Stimulated activated CD4-positive, alpha-beta T cell treated with anti-CD3 and anti-CD28 coated beads, Interleukin-4, amount 100 ng/mL, for 24 hours (primary cell): ENCODE measurements at regions not wholly inside any gene's neighbourhood (a gene's known extent, or its start where the extent isn't known, plus 50 kb on each side); places are given as distances from the start of the nearest gene placed in this dataset.
"Not testable (repeated sequence)": the region's sequence is repeated elsewhere in the genome, so short reads cannot be mapped to it uniquely, and the experiment has no call there.

ENCODE experiments used
- DNase-seq: peaks from one replicate; pipeline ENCODE4 v3.0.0-alpha.2; 2020

GRCh38 chr6:144397141-144397540, 112.0 kb downstream of the UTRN start:
- no peak for DNase-seq

GRCh38 chr6:144400321-144400720, 115.2 kb downstream of the UTRN start:
- no peak for DNase-seq

GRCh38 chr6:144401736-144402733, 116.9 kb downstream of the UTRN start:
- no peak for DNase-seq

- no peak for DNase-seq
Observed at GRCh38 chr6:144402750-144403149, 117.6 kb downstream of the UTRN start.

GRCh38 chr6:144405163-144405562, 120.0 kb downstream of the UTRN start:
- no peak for DNase-seq

- no peak for DNase-seq
Observed at GRCh38 chr6:144406796-144407195, 121.7 kb downstream of the UTRN start.

- no peak for DNase-seq
Observed at GRCh38 chr6:144408161-144408560, 123.0 kb downstream of the UTRN start.

- no peak for DNase-seq
Observed at GRCh38 chr6:144410059-144410458, 124.9 kb downstream of the UTRN start.

GRCh38 chr6:144410574-144410973, 125.4 kb downstream of the UTRN start:
- not testable (repeated sequence) for DNase-seq

GRCh38 chr6:144411531-144412165, 126.5 kb downstream of the UTRN start:
- DNase-seq: no peak

GRCh38 chr6:144413418-144413817, 128.3 kb downstream of the UTRN start:
- peak; percentile 8 for DNase-seq

GRCh38 chr6:144415014-144415413, 129.9 kb downstream of the UTRN start:
- DNase-seq: no peak

- DNase-seq: no peak
Observed at GRCh38 chr6:144415835-144416237, 130.7 kb downstream of the UTRN start.

GRCh38 chr6:144416244-144416643, 131.1 kb downstream of the UTRN start:
- no peak for DNase-seq

GRCh38 chr6:144416773-144417172, 131.6 kb downstream of the UTRN start:
- DNase-seq: no peak

- no peak for DNase-seq
Observed at GRCh38 chr6:144417681-144418080, 132.5 kb downstream of the UTRN start.

GRCh38 chr6:144418959-144419545, 133.9 kb downstream of the UTRN start:
- no peak for DNase-seq

- no peak for DNase-seq
Observed at GRCh38 chr6:144423167-144423566, 138.0 kb downstream of the UTRN start.

GRCh38 chr6:144429753-144430152, 144.6 kb downstream of the UTRN start:
- no peak for DNase-seq

- not testable (repeated sequence) for DNase-seq
Observed at GRCh38 chr6:144433446-144433845, 148.3 kb downstream of the UTRN start.

GRCh38 chr6:144434308-144434990, 149.3 kb downstream of the UTRN start:
- no peak for DNase-seq

- DNase-seq: no peak
Observed at GRCh38 chr6:144435602-144436426, 150.7 kb downstream of the UTRN start.
